CD4-positive, alpha-beta T cell treated with Interleukin-10 for 1 hour (primary cell): ENCODE measurements at regions not wholly inside any gene's neighbourhood (a gene's known extent, or its start where the extent isn't known, plus 50 kb on each side); places are given as distances from the start of the nearest gene placed in this dataset.

Experiments
- DNase-seq: peaks from one replicate; pipeline ENCODE4 v3.0.0-alpha.2; 2020

DNA sequence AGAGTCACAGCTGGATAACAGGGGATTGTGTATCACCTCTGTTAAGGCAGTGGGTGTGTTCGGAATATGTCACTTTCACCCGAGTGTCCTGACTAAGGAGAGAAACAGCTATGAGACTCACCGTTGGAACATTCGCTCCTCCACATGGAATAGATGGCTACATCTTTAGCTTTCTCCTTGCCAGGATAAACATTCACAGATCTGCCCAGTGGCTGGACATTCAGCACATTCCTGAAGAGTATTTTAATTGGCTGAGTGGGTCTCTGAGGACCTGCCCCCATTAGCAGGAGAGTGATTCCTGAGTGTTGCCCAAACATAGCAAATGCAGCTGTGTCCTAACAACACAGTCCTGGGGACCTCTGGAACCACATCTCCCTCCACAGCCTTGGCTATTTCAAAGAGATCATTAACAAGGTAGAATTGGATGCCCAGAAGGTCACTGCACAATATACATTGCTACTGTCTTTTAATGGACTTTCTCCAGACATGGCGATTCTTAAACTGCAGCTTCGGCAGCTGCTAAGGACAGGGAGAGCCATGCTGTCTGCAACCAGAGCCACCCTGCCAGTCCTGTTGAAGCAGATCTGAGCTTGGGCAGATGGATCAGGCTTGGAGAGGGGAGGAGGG is 435.0 kb upstream of the CADM1 start:
- no peak for DNase-seq

DNA sequence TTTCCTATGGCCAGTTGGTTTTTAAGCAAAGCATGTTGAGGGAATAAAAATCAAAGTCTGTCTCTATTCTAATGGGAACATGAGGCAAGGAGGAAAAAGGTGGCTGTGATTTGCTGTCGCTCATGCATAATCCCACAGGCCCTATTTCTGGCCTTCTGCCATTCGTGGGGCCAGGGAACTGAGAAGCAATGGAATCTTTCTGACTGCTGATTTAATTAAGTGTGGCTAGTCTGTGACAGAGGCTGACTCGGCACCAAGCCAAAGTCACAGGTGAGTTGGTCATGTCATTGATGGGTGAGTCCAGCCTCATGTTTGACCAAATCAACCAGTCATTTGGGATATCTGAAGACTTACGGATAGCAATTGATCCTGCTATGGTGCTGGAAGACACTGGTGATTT is 429.3 kb upstream of the CADM1 start:
- no peak for DNase-seq

DNA sequence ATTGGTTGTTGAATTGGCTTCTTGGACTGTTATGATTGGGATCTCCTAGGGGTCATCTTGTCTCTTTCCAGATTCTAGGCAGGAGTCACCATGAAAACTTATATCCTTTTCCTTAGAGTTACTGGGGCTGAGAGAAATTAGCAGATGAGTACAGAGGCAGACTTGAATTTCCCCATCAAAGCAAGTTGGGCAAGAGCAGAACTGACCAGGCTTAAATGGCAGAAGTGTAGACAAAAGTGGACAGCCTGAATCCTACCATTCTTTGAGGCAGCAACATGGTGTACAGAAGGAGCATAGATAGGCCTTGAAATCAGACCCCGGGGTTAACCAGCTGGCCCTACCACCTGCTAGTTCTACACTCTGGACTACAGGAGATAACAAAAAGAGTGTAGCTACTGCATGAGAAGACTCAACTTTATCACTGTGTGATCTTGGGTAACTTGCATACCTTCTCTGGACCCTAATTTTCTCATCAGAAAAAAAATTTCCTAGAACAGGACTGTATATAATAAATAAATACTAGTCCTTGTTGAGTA is 427.4 kb upstream of the CADM1 start:
- DNase-seq: no peak

DNA sequence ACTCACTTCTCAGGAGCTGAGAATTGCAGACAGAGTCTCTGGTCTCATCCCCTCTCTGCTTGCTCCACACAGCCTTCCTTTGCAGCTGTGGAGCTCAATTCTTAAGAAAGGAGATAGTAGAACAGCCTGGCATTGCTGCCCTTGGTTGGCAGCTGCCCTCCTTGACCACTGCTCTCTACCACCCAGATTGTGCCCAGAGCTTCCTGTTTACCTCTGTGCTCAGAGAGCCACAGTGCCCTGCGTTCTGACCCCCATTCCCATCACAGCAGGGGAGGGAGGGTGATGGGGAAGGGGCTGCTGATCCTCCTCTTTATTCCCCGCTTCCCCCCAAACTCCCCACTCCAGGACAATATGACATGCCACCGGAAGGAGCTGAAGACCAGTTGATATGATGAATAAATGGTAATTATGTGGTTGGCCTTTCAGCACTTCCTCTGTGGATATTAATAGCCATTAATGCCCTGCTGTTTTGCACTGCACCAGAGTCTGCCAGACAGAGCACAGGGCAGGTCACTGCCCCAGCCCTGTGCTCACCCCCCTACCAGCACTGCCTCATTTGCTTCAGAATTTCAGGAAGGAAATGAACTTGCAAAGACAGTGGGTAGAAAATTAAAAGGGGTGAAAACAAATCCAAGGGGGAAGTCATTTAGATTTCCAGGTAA is 426.8 kb upstream of the CADM1 start:
- DNase-seq: no peak

DNA sequence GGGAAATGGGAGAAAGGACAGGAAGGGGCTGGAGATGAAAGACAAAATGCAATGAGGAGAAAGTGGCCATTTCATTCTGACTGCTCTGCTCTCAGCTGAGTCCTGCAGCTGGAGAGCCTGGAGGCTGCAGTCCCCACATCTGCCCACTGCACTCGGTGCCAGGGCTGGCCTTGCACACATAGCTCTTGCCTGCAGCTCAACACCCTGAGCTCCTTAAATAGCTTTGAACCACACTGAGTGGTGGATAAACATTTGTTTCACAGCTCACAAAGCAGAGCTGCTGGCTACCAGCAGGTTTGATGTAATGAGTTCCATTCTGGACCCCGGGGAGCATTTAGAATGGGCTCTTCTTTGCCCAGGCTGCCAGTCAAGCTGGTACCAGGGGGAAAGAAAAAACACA is 426.1 kb upstream of the CADM1 start:
- no peak for DNase-seq

DNA sequence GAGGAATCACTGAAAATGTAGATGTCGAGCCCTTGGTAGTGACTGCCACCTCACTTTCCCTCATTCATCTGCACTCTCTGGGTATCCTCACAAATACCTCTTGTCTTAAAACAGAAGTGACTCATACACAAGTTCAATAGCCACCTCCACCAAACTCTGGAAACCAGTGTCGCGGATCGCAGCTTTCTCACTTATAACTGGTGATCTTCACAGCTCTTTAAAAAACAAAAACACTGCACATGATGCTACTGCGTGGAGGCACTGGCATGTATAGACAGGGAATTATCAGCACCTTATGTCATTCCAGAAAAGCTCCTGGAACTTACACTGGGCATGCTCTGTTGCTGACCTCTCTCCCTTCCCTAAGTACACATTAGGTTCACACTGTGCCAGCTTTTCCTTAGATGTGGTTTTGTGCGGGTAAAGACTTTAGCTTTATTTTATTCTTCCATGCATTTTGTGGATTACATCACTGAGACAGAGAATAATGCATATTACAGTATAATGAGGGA is 425.5 kb upstream of the CADM1 start:
- no peak for DNase-seq

DNA sequence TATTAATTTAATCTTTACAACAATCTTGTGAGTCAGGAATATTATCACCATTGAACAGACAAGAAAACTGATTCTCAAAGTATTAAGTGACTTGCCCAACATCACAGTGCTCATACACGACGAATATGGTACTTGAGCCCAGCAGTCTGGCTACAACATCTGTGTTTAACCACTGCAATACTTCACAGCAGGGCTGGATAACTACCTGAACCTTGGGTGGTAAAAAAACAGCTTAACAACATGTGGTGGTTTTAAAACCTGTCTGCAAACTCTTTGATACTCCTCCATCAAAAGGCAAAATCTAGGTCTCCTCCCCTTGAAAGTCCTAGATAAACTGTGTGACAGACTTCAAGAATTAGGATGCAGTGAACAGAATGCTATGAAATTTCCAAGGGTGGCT is 424.6 kb upstream of the CADM1 start:
- no peak for DNase-seq

DNA sequence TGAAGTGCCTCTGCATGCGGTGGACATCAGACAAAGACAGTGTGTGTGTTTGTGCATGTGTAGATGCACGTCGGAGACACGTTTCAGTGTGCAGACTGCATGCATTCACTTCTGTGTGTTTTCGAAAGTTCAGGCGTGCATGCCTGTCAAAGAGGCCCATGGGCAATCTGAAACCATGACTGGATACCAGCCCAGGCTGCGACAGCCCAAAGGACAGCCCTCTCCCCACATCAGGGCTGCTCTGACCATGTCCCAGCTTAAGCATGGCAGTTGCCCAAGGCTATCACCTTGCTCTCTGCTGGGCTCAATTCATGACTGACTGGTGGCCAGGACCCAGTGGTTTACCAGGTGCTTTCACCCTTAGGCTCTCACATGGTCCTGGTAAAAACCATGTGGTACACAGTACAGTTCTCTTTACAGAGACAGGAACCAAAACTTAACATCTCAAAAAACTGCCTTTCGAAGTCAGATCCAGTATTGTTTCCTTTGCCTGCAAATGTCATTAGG is 423.7 kb upstream of the CADM1 start:
- DNase-seq: no peak

DNA sequence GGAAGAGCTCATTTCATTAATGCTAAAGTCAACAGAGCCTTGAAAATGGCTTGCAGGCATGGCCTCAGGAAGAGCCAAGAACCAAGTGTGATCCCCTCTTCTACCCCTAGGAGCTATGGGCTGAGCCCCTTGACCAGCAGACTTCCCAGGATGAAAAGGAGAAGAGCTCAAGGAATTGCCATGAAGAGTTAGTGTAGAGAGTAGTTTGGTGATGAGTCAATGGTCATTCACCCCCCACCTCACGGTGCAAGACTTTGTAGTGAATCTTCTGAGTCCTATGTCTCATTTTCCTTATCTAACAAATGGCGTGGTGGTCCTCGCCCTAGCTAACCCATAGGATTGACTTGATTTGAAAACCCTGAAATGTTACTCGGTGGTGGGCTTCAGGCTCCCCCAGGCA is 422.4 kb upstream of the CADM1 start:
- no peak for DNase-seq

DNA sequence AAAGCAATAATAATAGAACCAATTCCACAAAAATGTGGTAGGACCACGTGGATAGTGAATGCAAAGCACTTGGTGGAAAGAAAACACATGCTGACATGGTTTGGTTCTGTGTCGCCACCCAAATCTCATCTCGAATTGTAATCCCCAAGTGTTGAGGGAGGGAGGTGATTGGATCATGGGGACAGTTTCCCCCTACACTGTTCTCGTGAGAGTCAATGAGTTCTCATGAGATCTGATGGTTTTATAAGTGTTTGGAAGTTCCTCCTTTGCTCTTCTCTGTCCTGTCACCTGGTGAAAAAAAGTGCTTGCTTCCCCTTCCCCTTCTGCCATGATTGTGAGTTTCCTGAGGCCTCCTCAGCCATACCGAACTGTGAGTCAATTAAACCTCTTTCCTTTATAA is 421.9 kb upstream of the CADM1 start:
- no peak for DNase-seq

DNA sequence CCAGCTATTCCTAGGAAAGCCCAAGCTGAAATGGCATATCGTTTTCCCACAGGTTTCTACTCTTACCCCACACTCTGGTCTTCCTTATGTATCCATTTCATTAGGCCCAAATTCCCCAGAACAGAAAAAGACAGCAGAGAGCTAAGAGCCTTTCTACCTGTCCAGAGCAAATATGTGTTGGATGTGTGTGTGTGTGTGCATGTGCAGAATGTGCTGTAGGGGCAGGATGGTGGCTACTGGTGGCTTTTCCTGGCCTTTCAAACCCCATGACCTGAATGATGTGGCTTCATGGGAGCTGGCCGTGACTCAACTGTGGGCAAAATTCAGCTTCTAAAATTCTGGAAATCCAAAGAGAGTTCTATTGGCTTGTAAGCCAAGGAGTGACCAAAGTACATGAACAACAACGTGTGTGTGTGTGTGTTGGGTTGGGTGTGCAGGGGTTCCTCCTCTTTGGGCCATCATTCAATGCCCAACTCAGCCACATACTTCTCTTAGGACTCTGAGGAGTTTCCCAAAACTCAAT is 421.4 kb upstream of the CADM1 start:
- DNase-seq: no peak

DNA sequence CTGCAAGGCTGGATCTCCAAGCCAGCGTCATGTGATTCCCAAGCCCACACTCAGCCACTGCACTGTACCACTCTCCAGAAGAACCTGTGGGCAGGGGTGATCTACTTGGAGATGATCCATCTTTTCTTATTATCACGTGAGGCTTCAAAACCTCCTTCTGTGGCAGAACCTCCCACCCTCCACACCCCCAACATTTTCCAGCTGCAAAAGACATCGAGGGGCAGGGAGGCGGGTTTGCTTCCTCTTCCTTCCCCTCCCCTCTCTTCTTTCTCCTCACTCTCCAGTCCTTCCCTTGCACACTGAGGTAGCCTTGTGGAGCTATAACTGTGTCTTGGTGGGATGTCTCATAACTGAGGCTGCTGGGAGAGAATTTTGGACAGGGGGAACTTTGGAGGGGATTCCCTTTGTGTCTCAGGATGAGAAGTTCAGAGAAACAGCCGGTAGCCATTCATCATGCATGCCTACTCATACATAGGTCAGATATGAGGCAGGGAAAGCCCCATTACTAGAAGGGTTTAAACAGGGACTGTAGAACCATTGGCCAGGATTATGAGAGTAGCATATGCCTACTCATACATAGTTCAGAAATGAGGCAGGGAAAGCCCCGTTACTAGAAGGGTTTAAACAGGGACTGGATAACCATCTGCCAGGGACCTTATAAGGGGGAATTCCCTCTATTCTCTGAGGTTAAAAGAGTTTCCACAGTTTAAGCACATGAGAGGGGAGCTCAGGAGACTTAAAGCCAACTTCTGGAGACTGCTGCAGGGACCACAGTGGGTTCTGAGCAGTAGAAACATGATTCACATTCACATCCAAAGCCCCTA is 420.7 kb upstream of the CADM1 start:
- no peak for DNase-seq

DNA sequence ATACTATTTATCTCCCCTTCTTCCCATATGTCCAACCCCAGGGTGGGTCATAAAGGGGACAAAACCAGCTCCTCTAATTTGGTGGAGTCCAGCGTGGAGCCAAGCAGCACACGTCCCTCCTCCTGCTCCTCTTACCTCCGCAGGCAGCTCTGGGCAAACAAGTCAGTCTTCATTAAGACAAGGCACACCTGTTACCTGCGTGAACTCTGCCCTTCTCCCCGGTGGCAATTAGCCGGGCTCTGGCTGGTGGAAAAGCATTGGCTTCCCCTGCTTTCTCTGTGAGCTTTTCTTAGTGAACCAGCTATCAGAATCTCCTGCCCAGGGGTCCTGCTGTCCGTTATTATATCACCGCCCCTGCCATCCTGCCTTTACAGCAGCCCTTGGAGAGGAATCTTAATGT is 418.7 kb upstream of the CADM1 start:
- DNase-seq: no peak

DNA sequence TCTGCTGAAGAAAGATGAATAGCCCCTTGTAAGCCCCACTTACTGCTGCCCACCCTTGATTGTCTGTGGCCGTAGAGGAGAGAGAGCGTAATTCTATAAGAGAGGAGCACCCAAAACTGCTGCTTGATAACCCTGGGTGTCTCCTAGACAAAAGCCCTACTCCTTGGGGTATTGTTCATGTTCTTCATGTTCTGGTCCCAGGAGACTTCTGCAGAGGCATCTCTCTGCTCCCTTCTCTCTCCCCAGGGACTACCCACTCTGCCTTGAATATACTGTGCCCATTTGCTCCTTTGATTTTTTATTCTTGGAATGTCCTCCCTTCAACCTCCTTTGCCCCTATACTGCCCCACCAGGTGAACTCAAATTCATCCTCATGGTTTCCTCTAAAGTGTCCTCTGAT is 417.8 kb upstream of the CADM1 start:
- DNase-seq: no peak

DNA sequence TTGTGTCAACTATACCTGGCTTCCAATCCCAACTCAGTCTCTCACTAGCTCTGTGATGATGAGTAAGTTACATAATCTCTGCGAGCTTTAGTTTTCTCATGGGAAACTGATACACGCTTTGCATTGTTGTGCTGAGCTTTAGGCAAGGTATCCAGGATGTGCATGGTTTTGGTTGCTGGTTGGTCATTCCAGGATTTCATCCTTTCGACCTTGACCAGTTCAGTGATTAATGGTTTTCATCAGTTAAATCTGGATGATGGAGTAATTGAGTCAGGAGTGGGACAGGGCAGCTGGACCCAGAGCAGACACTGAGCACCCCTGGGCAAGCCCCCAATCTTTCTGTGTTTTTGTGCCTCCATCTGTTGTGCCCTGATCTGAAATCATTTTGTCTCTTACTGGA is 417.3 kb upstream of the CADM1 start:
- DNase-seq: no peak

DNA sequence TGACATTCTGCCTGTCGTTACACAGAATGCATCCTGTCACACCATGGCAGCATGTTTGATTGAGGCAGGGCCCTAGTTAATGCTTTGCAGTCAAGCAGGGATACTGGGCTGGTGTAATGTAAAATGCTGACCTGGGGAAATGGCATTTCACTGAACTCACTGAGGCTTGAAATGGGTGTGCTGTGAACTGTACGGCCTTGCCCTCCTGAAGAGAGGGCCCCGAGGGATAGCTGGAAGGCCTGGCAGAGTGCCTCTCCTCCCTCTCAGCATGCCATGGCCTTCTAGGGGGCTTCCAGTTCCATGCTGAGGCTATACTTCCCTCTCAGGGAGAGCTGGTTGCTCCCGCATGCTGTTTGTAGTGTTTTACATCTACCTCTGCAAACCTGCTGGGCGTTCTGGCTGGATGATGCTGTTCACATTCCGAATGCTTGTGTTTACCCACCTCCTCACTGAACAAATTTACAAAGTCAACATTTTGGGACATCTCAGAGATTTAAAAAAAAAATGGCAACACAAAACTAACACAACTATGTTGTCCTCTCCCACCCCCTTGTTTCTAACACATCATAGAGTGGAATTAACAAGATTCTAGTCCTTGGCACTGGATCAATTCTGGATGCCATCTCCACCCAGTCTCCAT is 416.7 kb upstream of the CADM1 start:
- DNase-seq: no peak

DNA sequence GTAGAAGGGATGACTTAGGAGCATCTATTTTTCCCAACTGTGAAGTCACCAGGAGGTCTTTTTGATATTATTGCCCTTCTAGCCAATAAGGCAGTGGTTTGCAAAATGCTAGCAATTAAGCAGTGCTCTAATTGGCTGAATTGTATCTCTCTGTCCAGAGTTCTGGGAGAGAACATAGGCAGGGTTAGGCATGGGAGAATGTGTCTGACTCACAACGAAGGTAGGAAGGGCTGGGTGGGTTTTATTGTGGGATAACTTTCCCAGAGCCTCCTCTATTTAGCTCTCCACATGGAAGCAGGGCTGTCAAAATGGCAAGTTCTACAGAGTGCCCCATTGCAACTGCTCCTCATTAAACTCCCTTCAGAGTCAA is 415.9 kb upstream of the CADM1 start:
- DNase-seq: no peak

DNA sequence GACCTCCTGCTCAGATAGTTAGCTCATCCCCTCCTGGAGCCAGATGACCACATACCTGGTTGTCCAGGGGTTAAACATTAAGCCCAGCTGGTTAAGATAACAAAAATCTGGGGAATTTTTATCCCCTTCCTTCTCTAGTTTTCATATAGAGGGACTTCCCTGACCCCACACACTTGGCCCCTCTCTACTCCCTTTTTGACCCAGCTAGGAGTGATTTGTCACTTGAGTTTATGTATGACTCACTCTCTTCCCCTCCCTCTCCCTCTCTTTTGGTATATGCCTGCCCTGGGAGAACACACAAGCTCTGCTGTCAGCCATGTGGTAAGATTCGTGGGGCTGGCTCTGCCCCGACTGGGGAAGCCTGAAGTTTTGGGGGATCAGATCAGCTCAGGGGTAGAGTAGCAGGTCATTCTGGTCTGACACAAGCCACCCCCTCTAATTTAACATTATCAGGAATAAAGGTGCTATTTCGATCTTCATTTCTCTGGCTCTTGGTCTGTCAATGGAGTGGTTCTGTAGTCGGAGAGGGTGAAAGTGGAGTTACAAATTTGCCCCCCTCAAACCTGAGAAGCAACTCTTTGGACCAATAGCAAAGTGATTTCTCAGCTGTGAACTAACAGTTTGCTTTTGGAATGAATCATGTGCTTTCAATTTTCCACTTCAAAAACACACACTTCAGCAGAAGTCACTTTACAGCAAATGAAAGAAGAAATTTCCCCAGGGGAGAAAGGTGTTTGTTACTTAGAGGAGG is 415.3 kb upstream of the CADM1 start:
- DNase-seq: no peak

DNA sequence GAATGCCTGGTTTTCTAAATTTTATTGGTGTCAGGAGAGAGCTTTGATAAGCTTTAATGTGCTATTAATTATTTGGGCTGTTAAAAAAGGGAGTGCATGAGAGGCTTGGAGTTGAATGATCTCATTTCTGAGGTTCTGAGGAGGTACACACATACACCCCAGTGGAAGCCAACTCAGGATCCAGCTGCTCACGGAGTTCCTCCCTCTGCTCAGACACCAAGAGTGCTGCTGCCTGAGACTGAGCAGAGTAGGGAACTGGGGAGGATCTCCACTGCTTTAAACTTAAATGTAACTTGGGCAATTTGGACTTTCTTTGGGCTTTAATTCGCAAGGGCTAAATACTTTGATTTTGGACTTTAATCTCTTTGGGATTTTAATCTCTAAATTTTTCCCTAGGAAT is 414.4 kb upstream of the CADM1 start:
- no peak for DNase-seq

DNA sequence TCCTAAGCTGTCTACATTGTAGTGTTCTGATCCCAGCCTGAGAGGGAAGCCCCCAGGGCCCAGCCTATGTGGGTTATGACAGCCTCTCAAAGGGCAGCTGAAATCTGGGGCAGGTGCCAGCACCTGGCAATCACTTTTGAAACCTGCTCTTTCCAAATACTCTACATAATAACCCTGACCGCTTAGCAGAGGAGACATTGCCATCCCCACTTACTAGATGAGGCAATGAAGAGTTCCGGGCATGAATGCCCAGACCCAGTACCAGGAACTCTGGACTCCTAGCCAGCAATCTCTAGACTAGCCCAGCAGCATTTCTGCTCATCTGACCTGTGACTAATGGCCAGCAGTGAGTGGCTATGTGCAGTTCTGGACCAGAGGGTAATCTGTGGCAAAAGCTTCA is 412.4 kb upstream of the CADM1 start:
- DNase-seq: no peak

DNA sequence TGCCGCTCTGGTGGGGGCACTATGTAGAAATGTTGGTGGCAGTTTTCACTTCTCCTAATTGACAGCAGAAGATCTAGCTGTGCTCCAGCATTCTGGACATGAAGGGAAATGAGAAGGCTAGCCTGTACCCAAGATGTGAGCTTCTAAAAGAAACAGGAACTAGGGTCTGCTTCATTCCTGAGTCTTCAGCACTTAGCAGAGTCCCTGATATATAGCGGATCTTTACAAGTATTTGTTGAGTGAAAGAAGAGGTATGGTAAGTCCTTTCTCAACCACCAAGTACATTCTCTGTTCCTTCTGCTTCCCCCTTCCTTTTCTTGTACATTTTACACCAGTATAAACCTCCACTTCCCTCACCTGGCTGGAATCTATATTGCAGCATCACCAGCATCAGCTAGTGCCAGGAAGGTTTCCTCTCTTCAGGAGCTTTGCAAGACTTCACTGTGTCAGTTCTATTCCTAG is 408.3 kb upstream of the CADM1 start:
- DNase-seq: no peak
